GM04503 (cell line): ENCODE measurements at regions not wholly inside any gene's neighbourhood (a gene's known extent, or its start where the extent isn't known, plus 50 kb on each side); places are given as distances from the start of the nearest gene placed in this dataset.

Source experiments
- DNase-seq: peaks from one replicate; pipeline ENCODE4 v3.0.0-alpha.2; 2012; ENCODE audit warnings: low read depth

DNA sequence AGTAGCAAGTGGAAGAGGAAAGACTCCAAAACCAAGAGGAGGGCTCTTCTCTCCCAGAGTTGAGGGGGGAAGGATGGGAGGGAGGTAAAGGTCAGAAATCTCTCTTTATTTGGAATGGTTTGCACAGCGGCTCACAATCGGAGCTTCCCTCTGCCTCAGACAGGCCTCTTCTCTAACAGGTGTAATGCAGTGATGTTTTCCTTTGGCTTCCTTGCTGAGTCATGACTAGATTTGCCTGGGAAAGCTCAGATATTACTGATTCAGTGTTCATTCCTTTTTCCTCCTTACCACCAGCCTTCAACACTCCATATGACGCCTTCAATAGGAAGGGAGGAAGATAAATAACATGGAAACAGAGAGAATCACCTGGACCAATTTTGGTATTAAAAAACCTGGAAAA, 136.6 kb downstream of the RNF152 start:
- no peak for DNase-seq

- no peak for DNase-seq
These were observed 137.3 kb downstream of the RNF152 start for GRCh38 chr18:61755555-61755954.

DNA sequence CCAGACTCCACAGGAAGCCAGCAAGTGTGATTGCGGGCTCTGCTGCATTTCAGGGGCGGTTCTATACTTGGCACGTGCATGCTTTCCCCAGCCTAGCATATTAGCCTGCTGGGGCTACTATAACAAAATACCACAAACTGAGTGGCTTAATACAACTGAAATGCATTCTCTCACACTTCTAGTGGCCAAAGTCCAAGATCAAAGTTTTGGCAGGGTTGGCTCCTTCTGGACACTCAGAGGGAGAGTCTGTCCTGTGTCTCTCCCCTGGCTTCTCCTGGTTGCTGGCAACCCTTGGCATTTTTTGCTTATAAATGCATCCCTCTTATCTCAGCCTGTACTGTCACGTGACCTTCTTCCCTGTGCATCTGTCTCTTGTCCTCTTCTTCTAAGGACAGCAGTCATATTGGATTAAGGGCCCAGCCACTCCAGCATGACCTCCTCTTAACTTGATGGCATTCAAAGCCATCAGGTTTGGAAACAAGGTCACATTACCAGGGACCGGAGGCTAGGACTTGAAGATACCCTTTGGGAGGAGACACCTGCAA, 138.7 kb downstream of the RNF152 start:
- no peak for DNase-seq

GRCh38 chr18:61753373-61753772, 139.4 kb downstream of the RNF152 start:
- no peak for DNase-seq

DNA sequence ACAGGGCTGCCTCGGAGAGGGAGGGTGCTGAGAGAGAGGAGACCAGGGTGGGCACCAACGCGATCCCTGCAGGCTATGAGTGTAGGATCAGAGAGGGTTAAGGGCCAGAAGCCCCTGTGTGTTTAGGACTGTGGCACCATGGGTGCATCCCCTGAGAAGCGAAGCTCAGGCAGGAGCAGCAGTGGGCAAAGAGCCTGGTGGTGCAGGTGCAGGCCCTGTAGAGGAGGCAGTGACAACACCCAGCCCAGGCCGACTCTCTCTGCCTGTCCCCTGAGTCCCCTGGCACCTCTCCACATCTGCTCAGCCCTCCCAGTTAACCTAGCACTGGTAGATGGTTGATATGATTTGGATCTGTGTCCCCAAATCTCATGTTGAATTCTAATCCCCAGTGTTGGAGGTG, 139.8 kb downstream of the RNF152 start:
- DNase-seq: no peak

DNA sequence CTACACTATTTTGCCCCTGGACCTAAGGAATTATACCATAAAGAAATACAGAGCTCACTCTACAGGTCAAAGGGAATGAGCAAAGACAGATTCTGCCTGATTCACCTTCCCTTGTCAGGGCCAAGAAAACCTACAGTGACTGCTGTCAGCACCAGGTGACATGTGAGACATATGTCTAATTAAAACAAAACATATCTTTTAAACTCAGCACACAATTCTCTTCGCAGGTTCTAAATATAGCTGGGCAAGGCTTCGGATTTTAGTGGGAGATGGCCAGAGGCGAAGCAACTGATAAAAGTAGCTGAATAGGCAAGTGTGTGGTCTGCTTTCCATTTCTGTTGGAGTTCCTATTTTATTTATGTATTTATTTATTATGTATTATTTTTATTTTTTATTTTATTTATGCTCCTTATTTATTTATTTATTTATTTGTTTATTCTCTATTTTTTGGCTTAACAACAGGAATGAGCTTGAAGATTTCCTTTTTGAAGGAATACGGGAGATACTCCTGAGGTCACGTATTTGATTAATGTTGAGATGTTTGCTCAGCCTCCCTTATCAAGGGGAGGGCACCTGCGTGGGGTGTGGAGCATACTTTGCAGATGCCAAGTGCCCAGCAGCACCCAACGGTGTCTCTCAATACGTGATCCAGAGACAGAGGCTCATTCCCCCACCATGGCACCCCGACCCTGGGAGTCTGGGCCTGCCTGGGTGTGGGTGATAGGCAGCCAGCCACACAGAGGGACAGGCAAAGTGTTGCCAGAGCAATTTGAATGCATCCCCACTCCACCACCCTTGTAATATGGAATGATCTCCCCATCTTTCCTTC, 141.8 kb downstream of the RNF152 start:
- DNase-seq: no peak

- no peak for DNase-seq
These were observed 143.3 kb downstream of the RNF152 start for GRCh38 chr18:61749546-61749945.

- no peak for DNase-seq
These were observed 143.8 kb downstream of the RNF152 start for GRCh38 chr18:61749031-61749430.

GRCh38 chr18:61748004-61748403, 144.8 kb downstream of the RNF152 start:
- no peak for DNase-seq

DNA sequence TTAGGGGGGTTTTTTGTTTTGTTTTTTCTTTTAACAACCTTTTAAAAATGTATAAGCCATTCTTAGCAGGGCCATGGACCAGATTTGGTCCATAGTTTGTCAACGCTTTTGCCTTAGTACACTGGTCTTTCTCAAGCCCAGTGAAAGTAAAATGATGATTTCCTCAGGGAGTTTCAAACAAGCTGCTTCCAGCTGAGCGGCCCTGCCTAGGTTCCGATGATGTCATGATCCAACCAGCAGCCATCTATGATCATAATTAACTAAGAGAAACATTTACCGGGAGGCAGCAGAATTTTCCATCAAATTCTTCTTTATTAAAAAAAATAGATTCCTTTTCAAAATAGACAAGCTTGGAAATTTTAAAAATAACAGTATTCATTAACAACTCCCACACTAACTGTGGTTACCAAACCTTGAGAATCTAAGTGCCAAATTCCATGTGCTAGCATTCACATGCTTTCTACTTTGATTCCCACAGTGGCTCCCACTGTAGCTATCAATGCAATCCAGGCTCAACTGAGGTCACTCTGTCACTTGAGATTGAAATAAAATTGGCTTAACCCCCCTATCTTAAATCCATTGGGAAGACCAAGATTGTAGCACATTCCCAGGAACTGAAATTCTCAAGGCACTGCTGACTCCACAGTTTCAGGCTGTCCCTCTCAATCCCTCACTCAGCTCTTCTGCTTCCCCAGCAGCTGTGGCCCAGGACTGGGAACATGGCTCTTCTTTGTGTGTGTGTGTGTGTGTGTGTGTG, 148.9 kb downstream of the RNF152 start:
- peak; percentile 37 for DNase-seq

GRCh38 chr18:61742565-61743429, 150.0 kb downstream of the RNF152 start:
- no peak for DNase-seq

DNA sequence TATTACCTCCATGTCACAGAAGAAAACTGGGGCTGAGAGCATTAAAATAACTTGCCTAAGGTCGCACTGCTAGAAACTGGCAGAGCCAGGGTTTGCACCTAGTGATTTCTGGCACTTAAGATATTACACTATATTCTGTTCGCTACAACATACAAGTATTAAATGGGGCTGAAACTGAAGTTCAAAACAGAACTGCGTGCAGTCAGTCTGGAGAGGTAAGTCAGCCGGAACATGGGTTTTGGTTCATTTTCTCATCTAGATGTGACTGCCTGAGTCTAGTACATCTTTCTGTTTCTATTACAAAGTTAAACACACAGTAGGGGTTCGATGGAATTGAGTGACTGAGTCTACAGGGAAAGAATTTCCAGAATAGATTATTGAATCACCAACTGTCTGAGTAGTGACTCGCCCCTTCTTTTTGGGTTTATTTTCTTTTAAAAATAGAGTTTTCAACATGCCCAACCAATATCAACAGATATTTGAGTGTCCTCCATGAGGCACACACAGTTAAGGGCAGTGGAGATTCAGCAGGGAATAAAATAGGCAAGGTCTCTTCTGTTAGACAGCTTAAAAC, 150.8 kb downstream of the RNF152 start:
- no peak for DNase-seq

GRCh38 chr18:61738488-61738887, 154.3 kb downstream of the RNF152 start:
- DNase-seq: peak; percentile 30

- no peak for DNase-seq
These were observed 154.8 kb downstream of the RNF152 start for GRCh38 chr18:61738042-61738441.

DNA sequence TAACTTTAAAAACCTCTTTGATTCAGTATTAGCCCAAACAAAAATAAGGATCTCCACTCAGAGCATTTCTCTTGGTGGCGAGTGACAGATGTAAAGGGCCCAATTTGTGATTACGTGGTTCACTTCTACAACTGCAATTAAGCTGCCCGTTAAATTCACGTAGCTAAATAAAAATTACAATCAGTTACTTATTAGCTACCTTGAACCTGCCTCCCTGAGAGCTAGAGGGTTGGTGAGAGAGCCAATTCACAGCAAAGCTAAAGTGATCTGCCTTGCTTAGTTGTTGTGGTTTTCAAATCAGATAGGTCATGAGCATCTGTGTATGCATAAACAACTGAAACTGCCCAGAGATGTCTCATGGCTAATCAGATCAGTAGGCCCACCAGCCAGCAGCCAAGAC, 156.7 kb downstream of the RNF152 start:
- DNase-seq: no peak

DNA sequence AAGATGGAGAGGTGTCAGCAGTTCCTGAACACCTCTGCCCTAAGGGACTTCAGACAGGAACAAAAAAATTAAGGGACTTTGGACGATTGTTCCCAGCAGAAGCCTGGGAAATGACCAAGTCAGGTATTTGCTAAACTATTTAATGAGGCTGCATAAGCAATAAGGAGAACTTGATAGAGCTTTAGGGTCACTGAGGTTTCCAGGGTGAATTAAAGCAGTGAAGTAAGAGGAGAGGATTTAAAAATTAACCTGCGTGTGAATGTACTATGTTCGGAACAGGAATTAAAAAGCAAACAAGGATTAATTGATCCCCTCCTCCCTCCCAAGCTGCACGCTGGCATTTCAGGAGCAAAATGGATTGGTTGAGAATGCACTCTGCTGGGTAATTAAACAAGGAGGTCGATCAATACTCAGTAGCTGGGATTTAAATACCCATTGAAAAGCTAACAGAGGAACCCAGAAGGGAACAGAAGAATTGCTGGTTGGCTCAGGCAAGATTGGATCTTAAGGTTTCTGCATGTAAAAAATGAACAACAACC, 157.2 kb downstream of the RNF152 start:
- no peak for DNase-seq

- DNase-seq: no peak
These were observed 158.4 kb downstream of the RNF152 start for GRCh38 chr18:61734396-61734795.

- DNase-seq: no peak
These were observed 160.0 kb downstream of the RNF152 start for GRCh38 chr18:61732854-61733253.

GRCh38 chr18:61731693-61732376, 161.0 kb downstream of the RNF152 start:
- peak; percentile 44 for DNase-seq

- DNase-seq: no peak
These were observed 161.6 kb downstream of the RNF152 start for GRCh38 chr18:61731178-61731577.

DNA sequence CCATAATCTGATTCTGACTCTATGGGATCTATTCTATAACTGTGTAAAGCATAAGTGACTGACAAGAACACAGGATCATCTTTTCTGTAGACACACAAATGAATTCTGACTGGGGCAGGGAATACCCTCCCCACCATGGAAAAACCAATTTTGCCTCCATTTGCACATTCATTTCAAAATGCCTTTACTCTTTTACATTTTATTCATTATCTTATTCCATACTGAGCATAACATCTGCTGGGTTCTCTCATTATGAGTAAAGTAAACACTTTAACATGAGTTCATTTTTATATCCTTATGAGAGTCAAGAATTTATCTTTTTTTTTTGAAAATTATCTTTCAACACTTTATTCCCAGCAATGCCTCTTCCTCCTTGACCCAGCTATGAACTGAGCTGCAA, 163.5 kb downstream of the RNF152 start:
- DNase-seq: no peak
